ENCODE measurements at regions not wholly inside any gene's neighbourhood (a gene's known extent, or its start where the extent isn't known, plus 50 kb on each side); places are given as distances from the start of the nearest gene placed in this dataset.

DNA sequence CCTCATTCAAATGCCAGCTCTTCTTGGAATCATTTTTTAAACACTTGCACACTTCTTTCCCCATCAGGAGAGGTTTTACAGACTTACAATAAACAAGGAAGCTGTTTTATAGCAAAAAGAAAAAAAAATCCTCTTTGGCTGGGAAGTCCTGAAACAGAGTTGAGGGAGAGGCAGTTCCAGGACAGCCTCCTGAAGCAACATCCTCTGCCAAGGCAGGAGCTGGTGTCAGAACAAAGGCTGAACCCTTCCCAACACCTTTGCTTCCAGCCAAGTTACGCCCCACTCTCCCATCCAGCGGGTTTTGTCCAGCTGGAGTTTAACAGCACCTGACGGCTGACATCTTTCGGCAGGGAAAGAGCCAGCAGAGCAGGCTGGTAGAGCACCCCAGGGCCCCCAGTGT lies 287.8 kb downstream of the RRAGC start:
- no peak for DNase-seq (ENCODE audit: low spot score)

DNA sequence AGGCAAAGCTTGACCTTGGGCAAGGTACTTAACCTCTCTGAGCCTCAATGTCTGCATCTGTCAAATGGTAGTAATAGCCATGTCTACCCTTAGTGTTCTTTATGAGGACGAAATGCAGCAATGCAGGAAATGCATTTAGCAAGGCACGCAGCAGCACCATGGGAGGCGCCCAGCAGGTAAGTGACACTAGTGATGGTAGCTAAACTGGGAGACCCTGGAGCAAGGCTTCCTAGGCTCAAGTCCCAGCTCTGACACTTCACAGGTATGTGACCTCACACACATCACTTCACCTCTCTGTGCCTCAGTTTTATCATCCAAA lies 289.0 kb downstream of the RRAGC start:
- no peak for DNase-seq (ENCODE audit: low spot score)

DNA sequence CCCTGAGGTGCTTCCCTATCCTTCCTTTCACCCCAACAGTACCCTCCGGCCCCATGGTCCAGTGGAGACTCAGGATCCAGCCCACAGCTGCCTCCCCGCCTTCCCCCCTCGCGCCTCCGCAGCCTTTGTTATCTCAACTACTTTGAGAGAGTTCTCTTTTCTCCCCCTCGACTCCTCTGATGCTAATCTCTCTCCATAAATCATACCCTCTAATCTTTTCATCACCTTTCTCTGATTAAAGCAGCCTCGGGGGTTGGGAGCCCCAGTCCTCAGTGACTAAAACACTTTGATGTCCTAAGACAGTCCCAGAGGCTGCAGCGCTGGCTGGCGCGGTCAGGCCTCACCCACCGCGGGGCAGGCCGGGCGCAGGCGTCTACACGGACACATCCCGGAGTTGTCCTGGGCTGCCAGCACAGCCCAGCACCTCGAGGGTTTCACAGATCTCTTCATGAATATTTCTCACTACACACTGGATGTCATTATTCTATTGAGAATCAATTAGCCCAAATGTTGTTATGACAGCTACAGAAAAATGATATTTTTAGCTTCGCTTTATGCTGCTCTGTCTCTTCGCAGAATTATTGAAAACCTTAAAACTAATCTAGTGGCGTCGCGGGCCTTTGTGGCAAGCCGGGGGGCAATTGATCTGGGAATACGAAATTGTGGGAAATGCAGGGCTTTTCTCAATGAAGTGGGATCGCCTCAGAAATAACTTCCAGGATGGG lies 289.5 kb downstream of the RRAGC start:
- DNase-seq (ENCODE audit: low spot score) = no peak

- no peak for DNase-seq (ENCODE audit: low spot score)
Observed at GRCh38 chr1:38568061-38568857, 291.3 kb downstream of the RRAGC start.

GRCh38 chr1:38567401-38567800 lies 292.2 kb downstream of the RRAGC start:
- no peak for DNase-seq (ENCODE audit: low spot score)

DNA sequence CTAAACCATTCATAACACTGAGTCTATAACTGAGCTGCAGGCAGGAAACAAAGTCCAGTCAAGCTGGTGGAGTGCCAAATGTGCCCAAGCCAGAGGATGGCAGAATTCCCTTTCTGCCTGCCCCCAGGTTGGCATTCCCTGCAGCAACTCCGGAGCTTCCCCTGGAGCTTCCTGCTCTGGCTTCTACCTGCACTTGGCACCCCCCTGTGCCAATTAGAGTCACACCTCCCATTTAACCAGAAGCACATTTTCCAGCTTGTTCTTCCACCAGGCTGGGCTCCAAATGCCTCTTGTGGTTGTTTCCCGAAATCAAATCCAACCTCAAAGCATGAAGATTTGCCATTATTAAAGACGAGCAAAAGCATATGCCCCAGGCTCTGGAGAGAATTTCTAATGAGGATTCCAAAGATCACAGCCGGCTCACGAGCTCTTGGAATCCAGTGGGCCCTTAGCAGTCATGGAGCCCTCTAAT lies 294.5 kb downstream of the RRAGC start:
- DNase-seq (ENCODE audit: low spot score) = no peak

GRCh38 chr1:38563942-38564735 lies 295.4 kb downstream of the RRAGC start:
- DNase-seq (ENCODE audit: low spot score) = no peak

GRCh38 chr1:38561725-38562124 lies 297.8 kb downstream of the RRAGC start:
- DNase-seq (ENCODE audit: low spot score) = no peak

DNA sequence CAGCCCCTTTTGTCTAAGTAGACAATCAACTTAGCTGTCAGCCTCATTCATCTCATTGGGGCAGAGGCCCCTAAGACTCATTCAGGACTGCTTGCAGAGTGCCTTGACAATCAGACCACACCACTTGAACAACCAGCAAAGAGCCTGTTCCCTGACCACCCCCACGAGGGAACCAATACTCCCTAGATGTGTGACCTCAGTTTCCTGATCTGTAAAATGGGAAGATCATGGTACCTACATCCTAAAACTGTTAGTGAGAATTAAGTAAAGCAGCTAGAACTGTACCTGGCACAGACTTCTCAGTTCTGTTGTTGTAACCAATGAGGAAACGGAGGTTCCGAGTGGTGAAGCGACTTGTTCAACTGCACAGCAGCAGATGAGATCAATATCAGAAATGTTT lies 298.5 kb downstream of the RRAGC start:
- DNase-seq (ENCODE audit: low spot score) = no peak

- no peak for DNase-seq (ENCODE audit: low spot score)
Observed at GRCh38 chr1:38560457-38560856, 299.1 kb downstream of the RRAGC start.

GRCh38 chr1:38559446-38560165 lies 300.0 kb downstream of the RRAGC start:
- DNase-seq (ENCODE audit: low spot score) = no peak

DNA sequence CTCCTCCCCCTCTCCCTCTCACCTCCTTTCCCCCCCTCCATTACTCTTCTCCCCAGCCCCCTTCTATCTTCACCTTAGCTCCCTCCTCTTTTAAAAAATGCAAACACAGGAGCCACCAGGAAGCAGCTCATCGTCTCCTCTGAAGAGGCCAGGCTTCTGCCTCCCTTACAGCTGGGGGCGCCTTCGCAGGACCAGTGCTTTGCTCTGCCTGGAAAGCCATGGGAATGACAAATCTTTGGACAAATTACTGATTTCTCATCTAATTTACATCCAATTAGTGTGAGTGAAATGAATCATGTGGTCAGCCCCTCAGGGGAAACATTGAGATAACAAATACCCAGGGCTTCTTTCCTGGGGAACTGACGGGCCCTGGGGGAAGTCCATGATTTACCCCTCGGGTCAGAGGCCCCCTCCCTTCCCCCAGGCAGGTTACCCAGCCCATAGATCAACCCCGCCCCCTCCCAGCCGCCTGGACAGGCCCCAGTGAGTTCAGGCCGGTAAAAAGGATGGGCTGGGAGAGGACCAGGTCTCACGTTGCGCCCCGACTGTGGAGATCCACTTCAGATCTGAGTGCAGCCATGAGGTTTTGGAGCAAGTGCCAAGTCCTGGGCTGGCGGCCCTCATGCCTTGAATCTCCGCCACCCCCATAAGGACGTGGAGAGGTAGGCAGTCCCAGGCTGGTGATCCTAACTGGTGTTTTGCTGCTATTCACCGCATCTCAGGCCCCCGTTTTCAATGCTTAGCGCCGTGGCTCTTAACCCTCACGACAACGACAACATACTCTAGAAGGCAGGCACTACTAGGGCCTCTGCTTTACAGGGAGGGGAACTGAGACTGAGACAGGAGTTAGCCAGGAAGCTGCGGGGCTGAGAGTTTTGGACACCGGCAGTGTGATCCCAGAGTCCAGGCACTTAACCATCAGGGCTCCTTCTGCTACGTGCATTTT lies 300.8 kb downstream of the RRAGC start:
- no peak for DNase-seq (ENCODE audit: low spot score)

GRCh38 chr1:38558055-38558454 lies 301.5 kb downstream of the RRAGC start:
- DNase-seq (ENCODE audit: low spot score) = no peak

- no peak for DNase-seq (ENCODE audit: low spot score)
Observed at GRCh38 chr1:38555594-38555993, 304.0 kb downstream of the RRAGC start.

DNA sequence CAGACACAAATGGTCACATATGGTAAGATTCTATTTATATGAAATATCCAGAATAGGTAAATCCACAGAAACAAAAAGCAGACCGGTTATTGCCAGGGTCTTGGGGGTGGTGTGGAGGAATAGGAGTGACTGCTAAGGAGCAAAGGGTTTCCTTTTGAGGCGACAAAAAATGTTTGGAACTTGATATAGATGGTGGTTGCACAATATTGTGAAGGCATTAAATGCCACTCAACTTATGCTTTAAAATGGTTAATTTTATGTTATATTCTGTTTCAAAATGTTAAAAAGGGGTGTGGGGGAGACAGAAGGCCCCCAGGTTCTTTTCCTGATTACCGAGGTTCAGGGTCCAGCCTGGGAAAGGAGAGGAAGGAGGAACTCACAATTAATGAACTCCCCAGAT lies 304.4 kb downstream of the RRAGC start:
- no peak for DNase-seq (ENCODE audit: low spot score)

DNA sequence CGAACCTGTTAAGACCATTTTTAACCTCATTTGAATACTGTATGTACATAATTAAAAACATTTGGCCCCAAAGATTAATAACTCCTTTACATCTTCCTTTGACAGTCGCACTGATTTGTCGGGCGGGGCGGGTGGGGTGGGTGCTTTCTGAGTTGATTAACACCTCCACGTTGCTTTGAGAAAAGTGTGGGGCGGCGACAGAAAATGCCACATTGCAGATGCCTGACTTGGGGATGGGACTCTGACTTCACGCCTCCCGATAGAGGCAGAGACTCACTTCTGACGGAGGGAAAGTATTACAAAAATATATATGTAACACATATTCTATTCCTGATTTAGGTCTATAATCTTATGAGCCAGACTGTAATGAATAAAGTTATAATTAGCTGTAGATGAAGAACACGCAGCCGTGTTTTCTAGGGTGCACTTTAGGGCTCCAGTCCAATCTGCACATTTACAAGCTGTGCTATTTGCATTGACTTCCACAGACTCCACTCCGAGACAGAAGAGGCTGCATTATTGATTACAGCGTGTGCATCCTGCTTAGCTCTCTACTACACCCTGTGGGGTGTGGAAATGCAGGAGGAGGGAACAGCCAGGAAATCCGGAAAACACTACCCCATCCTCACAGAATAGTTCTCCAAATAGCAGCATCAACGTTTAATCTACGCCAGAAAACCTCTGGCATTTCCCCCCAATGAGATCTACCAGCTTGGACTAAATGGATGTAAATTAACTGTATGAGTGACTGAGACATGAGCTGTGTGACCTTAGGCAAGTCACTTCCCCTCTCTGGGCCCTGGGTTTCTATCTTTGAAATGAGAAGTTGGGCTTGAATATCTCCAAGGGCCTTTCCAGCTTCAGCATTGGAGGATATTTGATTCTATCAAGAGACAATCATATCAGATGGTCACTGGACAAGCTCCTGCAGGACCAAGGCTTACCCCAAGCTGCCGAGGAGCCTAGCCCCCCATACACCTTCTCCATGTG lies 308.0 kb downstream of the RRAGC start:
- no peak for DNase-seq (ENCODE audit: low spot score)

DNA sequence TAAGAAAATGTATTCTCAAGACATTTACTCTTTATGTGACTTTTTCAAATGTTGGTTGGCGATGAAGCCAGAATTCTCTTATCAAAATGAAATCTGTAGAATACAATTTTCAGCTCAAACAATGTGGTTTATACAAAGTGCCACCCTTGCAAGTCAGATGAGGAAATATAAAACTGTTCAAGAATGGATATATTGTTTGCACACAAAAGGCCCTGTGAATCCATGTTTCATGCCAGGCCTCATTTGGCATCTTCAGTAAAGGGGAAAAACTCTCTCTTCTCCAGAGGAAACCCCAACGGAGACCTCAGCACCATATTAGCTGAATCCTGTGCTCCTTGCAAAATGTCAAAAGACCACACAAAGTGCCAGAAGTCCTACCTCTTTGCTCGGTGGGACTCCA lies 310.4 kb downstream of the RRAGC start:
- DNase-seq (ENCODE audit: low spot score) = no peak

GRCh38 chr1:38547321-38547720 lies 312.3 kb downstream of the RRAGC start:
- no peak for DNase-seq (ENCODE audit: low spot score)

GRCh38 chr1:38546636-38547035 lies 312.9 kb downstream of the RRAGC start:
- DNase-seq (ENCODE audit: low spot score) = no peak

DNA sequence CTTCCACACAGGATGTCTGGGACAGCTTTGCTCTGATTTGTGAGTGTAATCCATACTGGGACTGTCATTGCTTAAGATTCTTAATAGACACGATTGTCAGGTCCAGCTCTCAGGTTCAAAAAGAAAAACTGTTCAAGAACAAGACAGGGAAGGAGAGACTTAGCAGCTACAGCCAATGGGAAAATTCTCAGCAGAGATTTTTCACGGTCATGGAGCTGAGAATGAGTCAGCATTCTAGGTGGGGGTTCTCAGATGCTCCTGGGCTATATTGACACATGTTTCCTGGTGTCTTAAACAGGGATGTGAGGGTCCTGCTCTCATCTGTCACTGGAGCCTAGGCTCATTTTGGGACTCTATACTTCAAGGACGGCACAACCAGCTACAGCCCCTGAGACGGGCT lies 318.3 kb downstream of the RRAGC start:
- no peak for DNase-seq (ENCODE audit: low spot score)
